ENCODE measurements at regions not wholly inside any gene's neighbourhood (a gene's known extent, or its start where the extent isn't known, plus 50 kb on each side); places are given as distances from the start of the nearest gene placed in this dataset.
A peak's percentile ranks its signal among the peaks of the same experiment; 100 is the strongest.

GRCh38 chr2:15034860-15035259 lies 402.3 kb downstream of the LRATD1 start:
- POLR2A ChIA-PET = no interaction called here
- Mint-ChIP-seq H3K27me3 (peaks cover 2 to 16% (median 6%) of the 10 kb centered on the region in 5 donors), H3K36me3 (no peaks in the 10 kb centered on the region), H3K9me3 (no peaks in the 10 kb centered on the region), H3K4me3 (no peak overlapping the region), H3K4me1 (no peaks in the 10 kb centered on the region), H3K27ac (no peak overlapping the region)
- ATAC-seq = no peak
- DNase-seq = no peak

DNA sequence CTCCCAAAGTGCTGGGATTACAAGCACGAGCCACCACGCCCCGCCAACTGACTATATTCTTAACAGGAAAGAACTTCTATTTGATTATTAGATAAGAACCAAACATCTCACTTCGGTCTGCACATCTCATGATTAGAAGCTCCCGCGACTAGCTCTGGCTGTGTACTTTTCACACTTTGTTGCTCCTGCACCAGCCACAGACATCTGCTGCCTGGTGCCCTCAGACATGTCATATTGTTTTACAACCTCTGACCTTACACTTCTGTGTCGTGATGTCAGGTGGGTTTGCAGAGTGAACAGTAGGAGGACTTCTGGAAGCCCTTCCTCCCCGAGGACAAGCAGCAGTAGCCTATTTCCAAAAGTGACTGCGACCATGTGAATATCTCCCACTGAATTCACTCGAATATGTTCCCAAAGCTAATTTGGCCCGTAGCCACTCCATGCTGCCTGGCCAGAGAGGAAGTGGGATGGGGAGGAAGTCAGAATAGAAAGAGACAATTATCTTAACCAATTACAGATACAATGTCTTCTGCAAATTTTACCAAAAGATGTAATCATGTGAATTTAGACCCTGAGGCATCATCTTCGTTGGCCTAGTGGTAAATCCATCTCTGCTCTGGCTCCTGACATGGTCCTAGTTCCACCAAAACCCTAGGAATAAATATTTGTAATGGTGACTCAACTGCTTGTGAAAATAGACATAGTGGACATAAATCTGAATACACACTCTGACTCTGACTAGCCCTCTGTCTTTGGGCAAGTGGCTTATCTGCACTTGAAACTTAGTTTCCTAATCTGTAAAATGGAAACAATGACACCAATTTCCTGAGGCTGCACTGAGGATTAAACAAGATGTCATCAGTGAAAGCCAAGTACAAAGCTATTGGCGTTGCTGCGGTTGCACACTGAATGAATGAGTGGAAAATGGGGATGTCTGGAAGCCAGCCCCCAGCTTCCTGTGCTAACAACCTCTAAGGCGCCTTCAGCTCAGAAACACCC lies 406.1 kb downstream of the LRATD1 start:
- Mint-ChIP-seq H3K27me3 (peaks cover 0 to 21% (median 7%) of the 10 kb centered on the region in 5 donors), H3K27ac (peak overlapping the region in 2 of 10 donors; percentile 32 to 74), H3K36me3 (no peaks in the 10 kb centered on the region), H3K9me3 (no peaks in the 10 kb centered on the region), H3K4me1 (no peaks in the 10 kb centered on the region), H3K4me3 (peak overlapping the region in 1 of 10 donors; percentile 41)
- POLR2A ChIA-PET = no interaction called here
- no peak for DNase-seq
- ATAC-seq = no peak

DNA sequence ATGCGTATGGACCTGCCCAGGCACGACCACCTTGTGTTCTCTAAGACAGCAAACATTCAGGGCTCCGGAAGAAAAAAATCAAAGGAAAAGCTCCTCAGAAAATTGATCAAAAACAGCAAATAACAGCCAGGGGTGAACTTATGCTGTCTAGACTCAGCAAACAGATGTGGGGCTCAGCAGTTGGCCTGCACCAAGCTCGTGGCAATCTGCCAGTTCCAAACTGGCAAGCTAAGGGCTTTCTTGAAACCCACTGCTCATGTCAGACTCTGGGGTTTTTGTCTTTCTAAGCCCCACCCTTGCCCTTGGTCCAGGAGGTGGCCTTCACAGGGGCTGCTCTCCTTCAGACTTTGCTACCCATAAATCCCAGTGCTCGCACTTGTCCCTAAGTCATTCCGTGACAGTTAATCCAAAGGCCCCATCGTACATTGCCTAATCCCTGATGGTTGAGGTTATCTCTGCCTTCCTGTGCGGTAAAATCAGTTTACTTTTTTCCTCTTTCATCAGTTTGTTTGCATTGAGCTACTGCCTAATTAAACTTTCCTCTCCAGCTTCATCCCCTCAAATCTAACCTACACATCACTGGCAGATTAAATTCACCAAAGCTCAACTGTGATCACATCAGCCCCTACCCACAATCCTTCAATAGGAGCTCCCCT lies 408.0 kb downstream of the LRATD1 start:
- POLR2A ChIA-PET = no interaction called here
- DNase-seq (no peak), ATAC-seq (no peak)
- peaks cover 0 to 21% (median 3%) of the 10 kb centered on the region in 5 donors for H3K27me3 Mint-ChIP-seq
- no peaks in the 10 kb centered on the region for H3K36me3 Mint-ChIP-seq
- no peaks in the 10 kb centered on the region for H3K9me3 Mint-ChIP-seq
- H3K4me1 Mint-ChIP-seq = no peaks in the 10 kb centered on the region
- no peak overlapping the region for H3K4me3 Mint-ChIP-seq
- no peak overlapping the region for H3K27ac Mint-ChIP-seq

GRCh38 chr2:15041429-15041837 lies 408.9 kb downstream of the LRATD1 start:
- DNase-seq (no peak), ATAC-seq (no peak)
- POLR2A ChIA-PET = no interaction called here
- Mint-ChIP-seq H3K36me3 (no peaks in the 10 kb centered on the region), H3K4me3 (no peak overlapping the region), H3K27ac (no peak overlapping the region), H3K27me3 (peaks cover 0 to 21% (median 3%) of the 10 kb centered on the region in 5 donors), H3K9me3 (no peaks in the 10 kb centered on the region), H3K4me1 (no peaks in the 10 kb centered on the region)

GRCh38 chr2:15042801-15043217 lies 410.3 kb downstream of the LRATD1 start:
- no peak for DNase-seq
- POLR2A ChIA-PET = no interaction called here
- H3K9me3 Mint-ChIP-seq = no peaks in the 10 kb centered on the region
- no peaks in the 10 kb centered on the region for H3K4me1 Mint-ChIP-seq
- no peak for ATAC-seq
- H3K4me3 Mint-ChIP-seq = no peak overlapping the region
- H3K36me3 Mint-ChIP-seq = no peaks in the 10 kb centered on the region
- H3K27me3 Mint-ChIP-seq = peaks cover 0 to 21% (median 3%) of the 10 kb centered on the region in 5 donors
- no peak overlapping the region for H3K27ac Mint-ChIP-seq

DNA sequence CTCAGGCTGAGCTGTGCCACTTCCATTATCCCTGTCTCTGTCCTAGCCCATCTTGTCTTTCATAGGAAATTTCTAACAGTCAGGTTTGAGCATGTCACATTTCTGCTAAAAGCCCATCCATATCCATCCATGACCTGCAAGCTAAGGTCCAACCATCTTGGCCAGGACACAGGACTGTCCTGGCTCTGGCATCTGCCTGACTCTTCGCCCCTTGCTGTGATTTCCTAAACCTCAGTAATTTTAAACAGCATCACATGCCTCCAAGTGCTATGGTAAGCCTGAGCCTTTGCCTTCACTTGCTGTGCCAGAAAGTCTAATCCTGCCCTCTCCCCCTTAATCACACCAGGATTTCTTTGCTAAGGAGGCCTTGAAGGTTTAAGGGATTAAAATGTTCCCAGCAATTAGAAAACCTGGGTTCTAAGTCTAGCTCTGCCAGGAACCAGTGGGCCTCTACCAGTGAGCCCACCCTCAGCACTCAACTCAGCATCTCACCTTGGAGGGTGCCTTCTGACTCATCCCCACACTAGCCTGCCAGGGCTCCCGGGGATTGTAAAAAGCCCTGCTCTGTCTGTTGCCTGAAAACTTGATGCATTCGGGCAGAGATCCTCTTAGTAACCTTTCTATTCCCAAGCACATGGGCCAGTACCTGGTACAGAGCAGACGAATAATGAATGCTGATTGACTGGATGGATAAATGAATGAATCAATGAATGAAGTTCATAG lies 411.0 kb downstream of the LRATD1 start:
- no peak overlapping the region for H3K27ac Mint-ChIP-seq
- H3K9me3 Mint-ChIP-seq = no peaks in the 10 kb centered on the region
- peaks cover 0 to 21% (median 3%) of the 10 kb centered on the region in 5 donors for H3K27me3 Mint-ChIP-seq
- H3K4me1 Mint-ChIP-seq = no peaks in the 10 kb centered on the region
- DNase-seq (no peak), ATAC-seq (no peak)
- H3K4me3 Mint-ChIP-seq = no peak overlapping the region
- H3K36me3 Mint-ChIP-seq = no peaks in the 10 kb centered on the region
- POLR2A ChIA-PET = no interaction called here

DNA sequence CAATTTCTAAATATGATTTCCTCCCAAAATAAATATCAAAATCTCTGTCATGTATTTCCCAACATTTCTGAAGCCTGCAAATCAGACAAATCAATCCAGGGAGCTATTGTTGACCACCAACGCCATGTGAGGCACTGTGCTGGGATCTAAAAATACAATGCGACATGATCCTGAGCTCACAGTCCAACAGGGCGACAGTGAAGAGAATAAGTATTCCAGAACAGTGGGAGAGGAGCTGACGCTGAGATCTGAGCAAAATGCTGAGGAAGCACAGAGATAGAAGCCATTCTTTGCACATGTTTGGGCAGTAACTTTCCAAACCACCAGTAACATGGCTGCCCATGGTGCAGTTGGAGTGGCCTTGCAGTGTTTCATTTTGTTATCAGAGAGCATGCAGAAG lies 412.5 kb downstream of the LRATD1 start:
- H3K27me3 Mint-ChIP-seq = peaks cover 0 to 21% (median 3%) of the 10 kb centered on the region in 5 donors
- no peak overlapping the region for H3K4me3 Mint-ChIP-seq
- DNase-seq (no peak), ATAC-seq (no peak)
- POLR2A ChIA-PET = no interaction called here
- no peaks in the 10 kb centered on the region for H3K9me3 Mint-ChIP-seq
- H3K4me1 Mint-ChIP-seq = no peaks in the 10 kb centered on the region
- no peak overlapping the region for H3K27ac Mint-ChIP-seq
- H3K36me3 Mint-ChIP-seq = no peaks in the 10 kb centered on the region

DNA sequence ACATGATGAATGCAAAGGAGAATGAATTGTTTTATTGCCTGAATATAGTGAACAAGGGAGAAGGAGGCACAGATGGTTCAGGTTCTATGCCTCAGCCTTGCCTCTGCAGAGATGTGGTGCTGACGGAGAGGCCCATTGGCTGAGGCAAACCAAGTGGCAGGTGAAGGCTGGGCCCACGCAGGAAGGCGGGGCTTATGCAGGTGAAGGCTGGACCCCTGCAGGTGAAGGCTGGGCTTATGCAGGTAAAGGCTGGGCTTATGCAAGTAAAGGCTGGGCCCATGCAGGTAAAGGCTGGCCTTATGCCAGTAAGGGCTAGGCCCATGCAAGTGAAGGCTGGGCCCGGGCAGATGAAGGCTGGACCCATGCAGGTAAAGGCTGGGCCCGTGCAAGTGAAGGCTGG lies 414.7 kb downstream of the LRATD1 start:
- Mint-ChIP-seq H3K4me1 (no peaks in the 10 kb centered on the region), H3K36me3 (no peaks in the 10 kb centered on the region), H3K9me3 (no peaks in the 10 kb centered on the region), H3K27me3 (peaks cover 0 to 4% (median under 1%) of the 10 kb centered on the region in 5 donors), H3K27ac (no peak overlapping the region), H3K4me3 (no peak overlapping the region)
- POLR2A ChIA-PET = no interaction called here
- DNase-seq (no peak), ATAC-seq (no peak)

DNA sequence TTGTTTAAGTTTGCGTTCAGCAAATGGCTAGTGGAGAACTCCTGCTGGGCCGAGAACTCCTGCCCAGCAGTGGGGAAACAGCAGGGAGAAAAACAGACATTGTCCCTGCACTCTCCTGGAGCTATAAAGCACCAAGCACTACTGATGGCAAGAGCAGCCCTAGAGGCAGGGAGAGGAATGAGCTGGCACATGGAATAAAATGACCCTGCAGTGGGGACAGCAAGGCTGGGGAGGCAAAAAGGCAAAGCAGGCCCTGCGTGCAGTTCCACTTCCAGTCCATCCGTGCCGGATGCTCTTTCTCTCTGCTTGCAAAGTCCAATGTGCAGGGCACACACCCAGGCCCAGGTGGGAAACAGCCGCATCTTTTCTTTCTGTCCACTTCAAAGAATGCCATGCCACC lies 415.5 kb downstream of the LRATD1 start:
- Mint-ChIP-seq H3K27me3 (peaks cover 0 to 3% (median 0%) of the 10 kb centered on the region in 5 donors), H3K4me1 (no peaks in the 10 kb centered on the region), H3K27ac (no peak overlapping the region), H3K4me3 (no peak overlapping the region), H3K36me3 (no peaks in the 10 kb centered on the region), H3K9me3 (no peaks in the 10 kb centered on the region)
- POLR2A ChIA-PET = no interaction called here
- ATAC-seq (no peak), DNase-seq (no peak)

DNA sequence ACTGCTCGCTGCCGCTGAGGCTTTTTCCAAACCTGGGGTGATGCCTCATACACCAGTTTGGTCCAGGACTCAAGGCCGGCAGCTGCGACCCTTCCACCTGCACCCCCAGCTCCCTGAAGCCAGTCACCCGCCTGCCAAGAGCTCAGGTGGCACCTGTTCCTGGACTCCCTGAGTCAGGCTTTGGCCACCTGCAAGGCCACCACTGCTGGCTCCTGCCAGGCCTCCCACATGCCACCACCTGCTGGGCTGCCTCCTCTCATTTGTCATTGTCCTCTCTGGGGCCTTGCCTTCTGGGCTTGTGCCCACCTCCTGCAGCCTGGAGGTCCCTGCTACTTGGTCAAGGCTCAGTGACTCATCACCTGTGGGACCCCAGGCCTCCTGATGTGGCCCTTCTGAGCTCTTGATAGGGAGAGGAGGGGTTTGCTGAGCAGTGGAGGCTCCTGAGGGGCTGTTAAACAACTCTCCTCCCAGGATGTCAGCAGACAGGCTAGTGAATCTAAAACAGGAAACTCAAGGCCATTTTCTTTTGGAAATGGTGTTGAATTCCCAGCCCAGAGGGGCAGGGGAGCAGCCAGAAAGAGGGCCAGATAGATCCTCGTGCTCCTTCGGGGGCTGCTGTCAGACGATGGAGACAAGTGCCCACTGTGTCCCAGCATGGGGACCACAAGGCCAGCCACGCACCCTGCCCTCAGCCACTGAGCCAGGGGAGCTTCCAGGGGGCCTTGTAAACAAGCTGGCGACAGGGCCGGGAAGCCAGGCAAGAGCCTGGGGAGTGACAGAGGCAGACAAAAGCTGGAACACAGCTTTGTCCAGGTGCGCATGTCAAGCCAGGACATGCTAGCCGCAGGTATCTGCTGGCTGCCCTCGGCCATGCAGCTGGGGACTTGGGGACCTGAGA lies 416.8 kb downstream of the LRATD1 start:
- POLR2A ChIA-PET = no interaction called here
- Mint-ChIP-seq H3K4me3 (no peak overlapping the region), H3K36me3 (no peaks in the 10 kb centered on the region), H3K27me3 (peaks cover 0 to 5% (median 0%) of the 10 kb centered on the region in 5 donors), H3K9me3 (no peaks in the 10 kb centered on the region), H3K4me1 (no peaks in the 10 kb centered on the region), H3K27ac (no peak overlapping the region)
- ATAC-seq = no peak
- no peak for DNase-seq

GRCh38 chr2:15050483-15050882 lies 418.0 kb downstream of the LRATD1 start:
- POLR2A ChIA-PET = no interaction called here
- no peak overlapping the region for H3K4me3 Mint-ChIP-seq
- H3K9me3 Mint-ChIP-seq = no peaks in the 10 kb centered on the region
- H3K4me1 Mint-ChIP-seq = no peaks in the 10 kb centered on the region
- ATAC-seq (no peak), DNase-seq (no peak)
- H3K27ac Mint-ChIP-seq = no peak overlapping the region
- no peaks in the 10 kb centered on the region for H3K36me3 Mint-ChIP-seq
- peaks cover 0 to 8% (median 4%) of the 10 kb centered on the region in 5 donors for H3K27me3 Mint-ChIP-seq

GRCh38 chr2:15053542-15053941 lies 421.0 kb downstream of the LRATD1 start:
- Mint-ChIP-seq H3K27ac (no peak overlapping the region), H3K9me3 (no peaks in the 10 kb centered on the region), H3K4me3 (no peak overlapping the region), H3K36me3 (no peaks in the 10 kb centered on the region), H3K4me1 (no peaks in the 10 kb centered on the region), H3K27me3 (peaks cover 2 to 12% (median 6%) of the 10 kb centered on the region in 5 donors)
- DNase-seq = no peak
- POLR2A ChIA-PET = no interaction called here
- ATAC-seq = no peak
